ENCODE measurements at regions not wholly inside any gene's neighbourhood (a gene's known extent, or its start where the extent isn't known, plus 50 kb on each side); places are given as distances from the start of the nearest gene placed in this dataset.

DNA sequence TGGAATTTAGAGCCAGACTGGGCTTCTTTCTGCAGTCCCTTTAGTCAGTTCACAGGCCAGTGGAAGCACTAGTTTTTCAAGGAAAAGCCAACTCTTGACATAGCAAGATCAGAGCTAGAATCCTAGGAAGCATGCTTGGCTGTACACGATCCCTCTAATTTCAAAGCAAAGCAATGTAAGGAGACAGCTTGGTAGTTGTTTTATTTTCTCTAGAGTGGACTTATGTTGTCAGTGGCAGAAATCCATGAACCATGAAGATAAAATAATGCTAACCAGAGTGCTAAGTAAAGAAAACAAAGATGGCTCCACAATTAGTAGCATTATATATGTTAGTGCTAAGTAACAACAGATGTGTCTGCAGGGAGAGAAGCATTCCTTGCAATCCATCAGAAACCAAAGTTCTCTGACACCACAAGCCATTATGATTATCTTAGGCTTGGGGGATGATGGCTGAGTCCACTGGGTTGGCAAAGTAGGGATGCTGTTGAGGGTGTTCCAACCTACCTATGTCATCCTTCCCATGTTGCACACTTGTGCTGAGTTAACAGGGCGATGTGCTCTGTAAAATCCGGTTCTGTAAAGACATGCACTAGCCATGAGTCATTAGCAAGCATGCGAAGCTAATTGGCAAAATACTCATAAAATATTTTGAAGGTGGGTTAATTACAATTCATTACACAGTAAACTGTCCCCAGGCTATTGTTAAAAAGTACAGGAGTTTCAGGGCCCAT, 115.2 kb downstream of the BMP2 start:
- no peak for TF ChIP-seq CTCF (IDR thresholded peaks at IDR 0.05; ENCODE audit: borderline replicate concordance, extremely low read depth, low read length, poor library complexity, severe bottlenecking)
- TF ChIP-seq EZH2 (IDR thresholded peaks at IDR 0.05; ENCODE audit: borderline replicate concordance, low read depth, low read length, severe bottlenecking), result no peak

All from DND-41 (cell line).